IPS-NIHi7 (cell line): ENCODE measurements at regions not wholly inside any gene's neighbourhood (a gene's known extent, or its start where the extent isn't known, plus 50 kb on each side); places are given as distances from the start of the nearest gene placed in this dataset.

ENCODE experiments used
- DNase-seq: peaks from one replicate; pipeline ENCODE4 v3.0.0; 2012; ENCODE audit warnings: mixed read lengths; ENCODE audit errors: extremely low spot score

- no peak for DNase-seq
Observed at GRCh38 chr2:108067820-108068405, 81.6 kb downstream of the SLC5A7 start.

- DNase-seq: peak; percentile 44
Observed at GRCh38 chr2:108069515-108070310, 83.4 kb downstream of the SLC5A7 start.

- DNase-seq: no peak
Observed at GRCh38 chr2:108073415-108074072, 87.2 kb downstream of the SLC5A7 start.

- DNase-seq: no peak
Observed at GRCh38 chr2:108074150-108074549, 87.8 kb downstream of the SLC5A7 start.

GRCh38 chr2:108074946-108075345 is 88.6 kb downstream of the SLC5A7 start:
- DNase-seq: peak; percentile 28

GRCh38 chr2:108076527-108076926 is 90.2 kb downstream of the SLC5A7 start:
- DNase-seq: no peak

- no peak for DNase-seq
Observed at GRCh38 chr2:108079736-108080135, 93.4 kb downstream of the SLC5A7 start.

GRCh38 chr2:108080177-108080576 is 93.9 kb downstream of the SLC5A7 start:
- no peak for DNase-seq

- DNase-seq: no peak
Observed at GRCh38 chr2:108082978-108083377, 96.7 kb downstream of the SLC5A7 start.

GRCh38 chr2:108084311-108084710 is 98.0 kb downstream of the SLC5A7 start:
- DNase-seq: no peak

GRCh38 chr2:108092886-108093285 is 106.6 kb downstream of the SLC5A7 start:
- DNase-seq: no peak

- DNase-seq: no peak
Observed at GRCh38 chr2:108101481-108101880, 115.2 kb downstream of the SLC5A7 start.

GRCh38 chr2:108106731-108107130 is 120.4 kb downstream of the SLC5A7 start:
- DNase-seq: peak; percentile 45

- DNase-seq: no peak
Observed at GRCh38 chr2:108111936-108112335, 125.6 kb downstream of the SLC5A7 start.

GRCh38 chr2:108115868-108116267 is 123.9 kb upstream of the SULT1C3 start:
- no peak for DNase-seq

GRCh38 chr2:108118996-108119395 is 120.8 kb upstream of the SULT1C3 start:
- no peak for DNase-seq

GRCh38 chr2:108119492-108119891 is 120.3 kb upstream of the SULT1C3 start:
- DNase-seq: no peak

- no peak for DNase-seq
Observed at GRCh38 chr2:108124736-108125495, 114.9 kb upstream of the SULT1C3 start.

GRCh38 chr2:108125581-108125980 is 114.2 kb upstream of the SULT1C3 start:
- DNase-seq: no peak

GRCh38 chr2:108128249-108128648 is 111.5 kb upstream of the SULT1C3 start:
- DNase-seq: no peak

GRCh38 chr2:108129636-108130035 is 110.1 kb upstream of the SULT1C3 start:
- no peak for DNase-seq

- DNase-seq: no peak
Observed at GRCh38 chr2:108133457-108133856, 106.3 kb upstream of the SULT1C3 start.
